WTC11 (cell line): ENCODE measurements at regions not wholly inside any gene's neighbourhood (a gene's known extent, or its start where the extent isn't known, plus 50 kb on each side); places are given as distances from the start of the nearest gene placed in this dataset.

ENCODE experiments used
- ATAC-seq: fragments of 200-7000 bp; cut with Tn5 transposase; 2 replicates; pipeline ENCODE4 v1.10.0; 2021; ENCODE audit warnings: mild to moderate bottlenecking, moderate library complexity
- CTCF ChIA-PET: fragments of 300-600 bp; sonication (Branson Sonifier 250); formaldehyde crosslinking; loops from one replicate; lab custom pipeline; 2021; ENCODE audit warnings: antibody characterized with exemption; lab: Charles Lee
- POLR2A ChIA-PET: fragments of 350-600 bp; sonication (Branson Sonifier 250); formaldehyde crosslinking; loops from one replicate; lab custom pipeline; 2021; ENCODE audit warnings: antibody characterized with exemption; lab: Charles Lee
- DNase-seq: peaks from one replicate; pipeline ENCODE4 v3.0.0; 2021; ENCODE audit warnings: low spot score
- H3K27ac Mint-ChIP-seq: 2 replicates; pipeline ENCODE4 v1.8.0; 2021; ENCODE audit warnings: mixed read lengths
- H3K27me3 Mint-ChIP-seq: 2 replicates; pipeline ENCODE4 v1.8.0; 2021; ENCODE audit warnings: low read depth, mild to moderate bottlenecking, moderate library complexity, mixed read lengths
- H3K36me3 Mint-ChIP-seq: 2 replicates; pipeline ENCODE4 v1.8.0; 2021; ENCODE audit warnings: mixed read lengths
- H3K4me1 Mint-ChIP-seq: 2 replicates; pipeline ENCODE4 v1.8.0; 2022; ENCODE audit warnings: mixed read lengths
- H3K4me3 Mint-ChIP-seq: 2 replicates; pipeline ENCODE4 v1.8.0; 2021; ENCODE audit warnings: mild to moderate bottlenecking, moderate library complexity, mixed read lengths
- H3K9me3 Mint-ChIP-seq: 2 replicates; pipeline ENCODE4 v1.8.0; 2021; ENCODE audit warnings: mixed read lengths
- ETV6 ChIP-seq: sonication (generic); formaldehyde crosslinking; IDR thresholded peaks from 2 replicates; pipeline ENCODE4 v1.8.1; 2022; ENCODE audit warnings: mild to moderate bottlenecking, missing genetic modification reagents
- KAT7 ChIP-seq: sonication (generic); formaldehyde crosslinking; IDR thresholded peaks from 2 replicates; pipeline ENCODE4 v1.8.1; 2023; ENCODE audit warnings: missing genetic modification reagents, mild to moderate bottlenecking, borderline replicate concordance
- NR1H2 ChIP-seq: sonication (generic); formaldehyde crosslinking; IDR thresholded peaks from 2 replicates; pipeline ENCODE4 v1.9.0; 2021; ENCODE audit warnings: mild to moderate bottlenecking, moderate library complexity, missing genetic modification reagents
- SMAD3 ChIP-seq: sonication (generic); formaldehyde crosslinking; IDR thresholded peaks from 2 replicates; pipeline ENCODE4 v1.8.0; 2022; ENCODE audit warnings: missing genetic modification reagents, mild to moderate bottlenecking, borderline replicate concordance
- ZBTB21 ChIP-seq: sonication (generic); formaldehyde crosslinking; IDR thresholded peaks from 2 replicates; pipeline ENCODE4 v1.8.1; 2023; ENCODE audit warnings: mild to moderate bottlenecking, missing genetic modification reagents, borderline replicate concordance
- ZNF396 ChIP-seq: fragments of 250-450 bp; sonication (Bioruptor Pico); IDR thresholded peaks from 2 replicates; pipeline ENCODE4 v1.8.0; 2021; ENCODE audit warnings: mild to moderate bottlenecking, moderate library complexity, borderline replicate concordance
- ZNF416 ChIP-seq: fragments of 250-450 bp; sonication (Bioruptor Pico); IDR thresholded peaks from 2 replicates; pipeline ENCODE4 v1.9.0; 2021; ENCODE audit warnings: mild to moderate bottlenecking, inconsistent platforms
- TF ChIP-seq, protein P1 (sequence below): fragments of 250-450 bp; sonication (Bioruptor Pico); IDR thresholded peaks from 2 replicates; pipeline ENCODE4 v1.9.0; 2021; ENCODE audit warnings: moderate library complexity, mild to moderate bottlenecking, inconsistent platforms, borderline replicate concordance
- TF ChIP-seq, protein P2 (sequence below): sonication (generic); formaldehyde crosslinking; IDR thresholded peaks from 2 replicates; pipeline ENCODE4 v1.8.1; 2023; ENCODE audit warnings: mild to moderate bottlenecking, missing genetic modification reagents
- TF ChIP-seq, protein P3 (sequence below): fragments of 250-450 bp; sonication (Bioruptor Pico); IDR thresholded peaks from 2 replicates; pipeline ENCODE4 v2.1.2; 2022; ENCODE audit warnings: mild to moderate bottlenecking, moderate library complexity
- TF ChIP-seq, protein P4 (sequence below): fragments of 200-600 bp; IDR thresholded peaks from 2 replicates; pipeline ENCODE4 v1.8.0; 2022; ENCODE audit warnings: antibody characterized with exemption
- TF ChIP-seq, protein P5 (sequence below): sonication (generic); formaldehyde crosslinking; IDR thresholded peaks from 2 replicates; pipeline ENCODE4 v1.8.1; 2023; ENCODE audit warnings: mild to moderate bottlenecking, missing genetic modification reagents, moderate library complexity
- TF ChIP-seq, protein P6 (sequence below): sonication (generic); formaldehyde crosslinking; IDR thresholded peaks from 2 replicates; pipeline ENCODE4 v1.8.0; 2023; ENCODE audit warnings: missing genetic modification reagents

DNA sequence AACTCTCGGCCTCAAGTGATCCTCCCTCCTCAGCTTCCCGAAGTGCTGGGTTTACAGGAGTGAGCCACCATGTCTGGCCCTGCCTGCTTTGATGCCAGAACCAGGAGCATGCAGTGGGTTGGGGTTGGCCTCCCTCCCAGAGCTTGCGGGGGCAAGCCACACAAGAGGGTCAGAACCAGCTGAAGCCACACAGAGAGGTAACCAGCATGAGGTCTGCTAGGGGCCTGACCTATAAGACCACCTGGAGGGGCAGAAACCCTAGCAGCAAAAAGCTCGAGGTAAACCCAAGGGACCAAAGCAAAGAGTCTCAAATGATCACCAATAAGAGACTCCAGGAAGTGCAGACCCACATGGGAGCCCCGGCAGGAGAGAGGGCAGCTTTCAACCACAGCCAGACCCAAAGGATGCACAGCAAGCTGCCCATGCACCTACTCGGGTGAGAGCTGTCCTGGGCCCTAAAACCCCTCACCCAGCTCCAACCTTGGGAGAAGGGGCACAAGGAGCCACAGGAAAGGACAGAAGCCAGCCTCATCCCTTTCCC is 81.2 kb downstream of the TOMM20 start:
- Mint-ChIP-seq H3K4me3 (no peak overlapping the region), H3K4me1 (peaks cover 11% of the 10 kb centered on the region), H3K27me3 (no peaks in the 10 kb centered on the region), H3K9me3 (0 out of 2 replicates have a peak, but pooled peaks cover 4% of the 10 kb centered on the region), H3K36me3 (no peaks in the 10 kb centered on the region), H3K27ac (no peak overlapping the region)
- ATAC-seq (no peak), DNase-seq (no peak)
- CTCF ChIA-PET = interaction anchor here (0.9 to 3.0 kb wide), 2 partner anchors 36 to 46 kb away, joined by 3 to 8 read pairs; no protein-coding TSS in a partner anchor
- POLR2A ChIA-PET = no interaction called here
- TF ChIP-seq, protein P1, sequence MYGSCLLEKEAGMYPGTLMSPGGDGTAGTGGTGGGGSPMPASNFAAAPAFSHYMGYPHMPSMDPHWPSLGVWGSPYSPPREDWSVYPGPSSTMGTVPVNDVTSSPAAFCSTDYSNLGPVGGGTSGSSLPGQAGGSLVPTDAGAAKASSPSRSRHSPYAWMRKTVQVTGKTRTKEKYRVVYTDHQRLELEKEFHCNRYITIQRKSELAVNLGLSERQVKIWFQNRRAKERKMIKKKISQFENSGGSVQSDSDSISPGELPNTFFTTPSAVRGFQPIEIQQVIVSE (CRISPR knock-in tag) = no peak
- TF ChIP-seq, protein P2, sequence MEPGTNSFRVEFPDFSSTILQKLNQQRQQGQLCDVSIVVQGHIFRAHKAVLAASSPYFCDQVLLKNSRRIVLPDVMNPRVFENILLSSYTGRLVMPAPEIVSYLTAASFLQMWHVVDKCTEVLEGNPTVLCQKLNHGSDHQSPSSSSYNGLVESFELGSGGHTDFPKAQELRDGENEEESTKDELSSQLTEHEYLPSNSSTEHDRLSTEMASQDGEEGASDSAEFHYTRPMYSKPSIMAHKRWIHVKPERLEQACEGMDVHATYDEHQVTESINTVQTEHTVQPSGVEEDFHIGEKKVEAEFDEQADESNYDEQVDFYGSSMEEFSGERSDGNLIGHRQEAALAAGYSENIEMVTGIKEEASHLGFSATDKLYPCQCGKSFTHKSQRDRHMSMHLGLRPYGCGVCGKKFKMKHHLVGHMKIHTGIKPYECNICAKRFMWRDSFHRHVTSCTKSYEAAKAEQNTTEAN (CRISPR knock-in tag) = no peak
- TF ChIP-seq NR1H2 (CRISPR knock-in tag) = no peak
- TF ChIP-seq ETV6 (CRISPR knock-in tag) = no peak
- TF ChIP-seq, protein P3, sequence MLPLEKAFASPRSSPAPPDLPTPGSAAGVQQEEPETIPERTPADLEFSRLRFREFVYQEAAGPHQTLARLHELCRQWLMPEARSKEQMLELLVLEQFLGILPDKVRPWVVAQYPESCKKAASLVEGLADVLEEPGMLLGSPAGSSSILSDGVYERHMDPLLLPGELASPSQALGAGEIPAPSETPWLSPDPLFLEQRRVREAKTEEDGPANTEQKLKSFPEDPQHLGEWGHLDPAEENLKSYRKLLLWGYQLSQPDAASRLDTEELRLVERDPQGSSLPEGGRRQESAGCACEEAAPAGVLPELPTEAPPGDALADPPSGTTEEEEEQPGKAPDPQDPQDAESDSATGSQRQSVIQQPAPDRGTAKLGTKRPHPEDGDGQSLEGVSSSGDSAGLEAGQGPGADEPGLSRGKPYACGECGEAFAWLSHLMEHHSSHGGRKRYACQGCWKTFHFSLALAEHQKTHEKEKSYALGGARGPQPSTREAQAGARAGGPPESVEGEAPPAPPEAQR = no peak

DNA sequence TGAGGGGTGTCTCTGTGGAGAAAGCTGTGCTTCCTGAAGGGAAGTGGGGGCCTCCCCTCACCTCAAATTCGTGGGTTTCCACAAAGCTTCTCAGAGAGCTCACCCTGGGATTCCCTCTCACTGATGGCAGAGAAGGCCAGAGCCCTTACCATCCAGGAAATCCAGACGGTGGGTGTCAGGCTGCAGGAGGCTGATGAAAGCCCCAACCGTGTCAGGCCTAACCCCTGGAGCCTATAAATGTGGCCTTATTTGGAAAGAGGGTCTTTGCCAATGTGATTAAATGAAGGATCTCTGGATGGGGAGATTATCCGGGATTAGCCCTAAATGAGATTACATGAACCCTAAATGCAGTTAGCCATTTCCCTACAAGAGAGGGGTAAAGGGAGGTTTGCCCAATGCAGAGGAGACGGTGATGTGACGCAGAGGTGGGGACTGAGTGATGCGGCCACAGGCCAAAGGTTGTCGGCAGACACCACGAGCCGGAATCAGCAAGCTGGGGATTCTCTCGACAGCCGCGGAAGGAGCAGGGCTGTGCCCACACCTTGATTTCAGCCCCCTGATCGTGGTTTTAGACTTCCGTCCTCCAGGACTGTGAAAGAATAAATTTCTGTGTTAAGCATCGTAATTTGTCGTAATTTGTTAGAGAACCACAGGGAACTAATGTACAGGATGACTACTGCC is 82.6 kb downstream of the TOMM20 start:
- Mint-ChIP-seq H3K9me3 (0 out of 2 replicates have a peak, but pooled peaks cover 4% of the 10 kb centered on the region), H3K27me3 (no peaks in the 10 kb centered on the region), H3K27ac (no peak overlapping the region), H3K36me3 (no peaks in the 10 kb centered on the region), H3K4me3 (no peak overlapping the region), H3K4me1 (peaks cover 6% of the 10 kb centered on the region)
- TF ChIP-seq, protein P4, sequence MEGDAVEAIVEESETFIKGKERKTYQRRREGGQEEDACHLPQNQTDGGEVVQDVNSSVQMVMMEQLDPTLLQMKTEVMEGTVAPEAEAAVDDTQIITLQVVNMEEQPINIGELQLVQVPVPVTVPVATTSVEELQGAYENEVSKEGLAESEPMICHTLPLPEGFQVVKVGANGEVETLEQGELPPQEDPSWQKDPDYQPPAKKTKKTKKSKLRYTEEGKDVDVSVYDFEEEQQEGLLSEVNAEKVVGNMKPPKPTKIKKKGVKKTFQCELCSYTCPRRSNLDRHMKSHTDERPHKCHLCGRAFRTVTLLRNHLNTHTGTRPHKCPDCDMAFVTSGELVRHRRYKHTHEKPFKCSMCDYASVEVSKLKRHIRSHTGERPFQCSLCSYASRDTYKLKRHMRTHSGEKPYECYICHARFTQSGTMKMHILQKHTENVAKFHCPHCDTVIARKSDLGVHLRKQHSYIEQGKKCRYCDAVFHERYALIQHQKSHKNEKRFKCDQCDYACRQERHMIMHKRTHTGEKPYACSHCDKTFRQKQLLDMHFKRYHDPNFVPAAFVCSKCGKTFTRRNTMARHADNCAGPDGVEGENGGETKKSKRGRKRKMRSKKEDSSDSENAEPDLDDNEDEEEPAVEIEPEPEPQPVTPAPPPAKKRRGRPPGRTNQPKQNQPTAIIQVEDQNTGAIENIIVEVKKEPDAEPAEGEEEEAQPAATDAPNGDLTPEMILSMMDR = no peak
- TF ChIP-seq ZNF396 (CRISPR knock-in tag) (no peak), KAT7 (no peak), SMAD3 (CRISPR knock-in tag) (no peak), ZBTB21 (no peak), ZNF416 (CRISPR knock-in tag) (no peak)
- TF ChIP-seq, protein P2 (CRISPR knock-in tag) = no peak
- TF ChIP-seq, protein P5, sequence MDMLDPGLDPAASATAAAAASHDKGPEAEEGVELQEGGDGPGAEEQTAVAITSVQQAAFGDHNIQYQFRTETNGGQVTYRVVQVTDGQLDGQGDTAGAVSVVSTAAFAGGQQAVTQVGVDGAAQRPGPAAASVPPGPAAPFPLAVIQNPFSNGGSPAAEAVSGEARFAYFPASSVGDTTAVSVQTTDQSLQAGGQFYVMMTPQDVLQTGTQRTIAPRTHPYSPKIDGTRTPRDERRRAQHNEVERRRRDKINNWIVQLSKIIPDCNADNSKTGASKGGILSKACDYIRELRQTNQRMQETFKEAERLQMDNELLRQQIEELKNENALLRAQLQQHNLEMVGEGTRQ (CRISPR knock-in tag) = no peak
- POLR2A ChIA-PET = no interaction called here
- DNase-seq = no peak
- CTCF ChIA-PET = no interaction called here
- ATAC-seq = no peak

DNA sequence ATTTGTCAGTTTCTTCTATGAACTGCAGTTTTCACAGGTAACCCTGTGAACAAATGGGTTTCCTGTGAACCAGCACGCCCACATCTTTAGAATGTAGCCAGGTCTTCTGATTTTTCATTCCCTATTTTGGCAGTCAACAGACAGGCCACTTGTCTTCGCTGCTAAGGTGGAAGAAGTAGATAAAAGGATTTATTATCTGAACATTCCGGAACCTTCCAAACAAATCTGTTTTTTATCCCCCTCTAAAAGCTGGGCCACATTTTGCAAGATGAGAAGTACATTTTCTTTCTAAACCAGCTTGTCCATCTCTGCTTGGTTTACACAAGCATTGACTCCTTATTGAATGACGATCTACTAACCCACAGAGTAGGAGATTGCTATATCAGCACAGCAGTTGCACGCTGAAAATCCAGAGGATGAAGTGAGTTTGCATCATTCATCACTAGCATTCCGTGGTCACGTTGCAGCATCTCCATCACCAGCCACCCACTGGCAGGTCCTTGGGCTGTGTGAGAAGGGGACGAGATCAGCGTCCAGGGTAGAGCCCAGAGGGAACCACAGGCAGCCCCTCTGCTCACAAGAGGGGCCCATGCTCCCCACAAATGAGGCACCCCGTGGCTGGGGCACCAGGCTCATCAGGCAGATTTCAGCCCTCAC is 83.5 kb downstream of the TOMM20 start:
- 0 out of 2 replicates have a peak, but pooled peaks cover 4% of the 10 kb centered on the region for H3K4me1 Mint-ChIP-seq
- H3K36me3 Mint-ChIP-seq = no peaks in the 10 kb centered on the region
- POLR2A ChIA-PET = no interaction called here
- ATAC-seq (no peak), DNase-seq (no peak)
- 0 out of 2 replicates have a peak, but pooled peaks cover 8% of the 10 kb centered on the region for H3K9me3 Mint-ChIP-seq
- H3K27me3 Mint-ChIP-seq = no peaks in the 10 kb centered on the region
- no peak overlapping the region for H3K4me3 Mint-ChIP-seq
- CTCF ChIA-PET = no interaction called here
- TF ChIP-seq, protein P5 (CRISPR knock-in tag) = no peak
- TF ChIP-seq, protein P6, sequence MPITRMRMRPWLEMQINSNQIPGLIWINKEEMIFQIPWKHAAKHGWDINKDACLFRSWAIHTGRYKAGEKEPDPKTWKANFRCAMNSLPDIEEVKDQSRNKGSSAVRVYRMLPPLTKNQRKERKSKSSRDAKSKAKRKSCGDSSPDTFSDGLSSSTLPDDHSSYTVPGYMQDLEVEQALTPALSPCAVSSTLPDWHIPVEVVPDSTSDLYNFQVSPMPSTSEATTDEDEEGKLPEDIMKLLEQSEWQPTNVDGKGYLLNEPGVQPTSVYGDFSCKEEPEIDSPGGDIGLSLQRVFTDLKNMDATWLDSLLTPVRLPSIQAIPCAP = no peak
- TF ChIP-seq ZNF416 (CRISPR knock-in tag) (no peak), ZNF396 (CRISPR knock-in tag) (no peak)
- H3K27ac Mint-ChIP-seq = no peak overlapping the region
